ENCODE measurements at regions not wholly inside any gene's neighbourhood (a gene's known extent, or its start where the extent isn't known, plus 50 kb on each side); places are given as distances from the start of the nearest gene placed in this dataset.
"Not testable (repeated sequence)": the region's sequence is repeated elsewhere in the genome, so short reads cannot be mapped to it uniquely, and the experiment has no call there.

DNA sequence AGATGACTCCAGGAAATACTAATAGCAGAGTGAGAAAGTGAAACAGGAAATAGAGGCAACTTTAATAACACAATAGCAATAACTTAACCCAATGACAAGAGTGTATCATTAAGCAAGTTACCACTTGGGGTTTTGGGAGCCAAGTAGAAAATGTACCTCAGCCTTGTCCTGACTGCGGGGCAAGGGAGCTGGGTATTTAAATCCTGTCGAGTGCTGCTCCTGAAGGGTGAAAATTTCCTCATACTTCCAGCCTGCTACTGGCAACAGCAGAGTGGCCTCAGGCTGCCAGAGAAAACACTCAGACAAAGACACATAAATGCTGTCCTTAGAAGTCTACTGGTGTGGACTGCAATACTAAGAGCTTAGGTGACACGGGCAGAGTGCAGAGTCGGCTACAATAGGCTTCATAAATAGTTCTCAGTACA, 112.5 kb upstream of the EMB start:
- H3K4me3 ChIP-seq (replicated peaks; ENCODE audit: low read depth, low read length) = no peak overlapping the region
- no peak for DNase-seq (ENCODE audit: extremely low read depth, low read depth)
- no peak for TF ChIP-seq CTCF (IDR thresholded peaks at IDR 0.05; ENCODE audit: low read depth, low read length, missing control alignments)

DNA sequence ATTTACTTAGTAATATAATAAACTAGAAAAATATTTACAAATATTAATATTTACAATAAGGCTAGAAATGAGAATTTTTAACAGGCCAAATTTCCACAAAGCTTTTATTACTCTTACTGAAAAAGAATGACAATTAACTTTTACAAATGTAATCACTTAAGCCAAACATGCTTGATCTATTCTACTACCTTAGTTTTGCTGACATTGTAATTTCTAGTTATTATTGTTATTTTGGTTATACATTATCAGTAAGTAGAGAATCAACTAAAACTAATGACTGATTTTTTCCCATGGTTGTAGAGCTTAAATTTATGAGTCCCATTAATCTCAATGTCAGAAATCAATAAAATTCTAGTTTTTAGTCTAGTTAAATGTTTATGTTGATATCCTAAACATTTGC, 107.8 kb upstream of the PARP8 start:
- DNase-seq (ENCODE audit: extremely low read depth, low read depth); H3K4me3 ChIP-seq (replicated peaks; ENCODE audit: low read depth, low read length): not testable (repeated sequence)

DNA sequence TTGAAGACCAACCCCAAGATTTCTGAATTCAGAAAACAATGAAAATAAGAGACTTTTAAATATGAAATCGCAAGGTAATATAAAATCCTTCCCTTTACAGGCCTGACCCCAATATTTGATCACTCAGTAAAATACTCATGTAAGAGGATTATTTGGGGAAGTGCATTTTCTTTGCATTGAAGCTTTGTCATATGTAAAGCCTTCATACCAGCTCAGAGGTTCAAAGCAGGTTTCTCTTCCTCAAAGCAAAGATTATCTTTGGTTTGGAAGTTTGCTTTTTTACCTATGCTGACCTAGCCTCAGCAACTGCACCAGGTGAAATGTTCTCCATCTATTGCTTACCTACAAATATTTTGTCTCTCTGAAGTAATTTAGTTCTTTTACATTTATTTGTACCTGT, 106.5 kb upstream of the PARP8 start:
- no peak for TF ChIP-seq CTCF (IDR thresholded peaks at IDR 0.05; ENCODE audit: low read depth, low read length, missing control alignments)
- H3K4me3 ChIP-seq (replicated peaks; ENCODE audit: low read depth, low read length) = no peak overlapping the region
- DNase-seq (ENCODE audit: extremely low read depth, low read depth) = no peak

- no peak for DNase-seq (ENCODE audit: extremely low read depth, low read depth)
Observed at GRCh38 chr5:50562694-50563093, 103.7 kb upstream of the PARP8 start.

DNA sequence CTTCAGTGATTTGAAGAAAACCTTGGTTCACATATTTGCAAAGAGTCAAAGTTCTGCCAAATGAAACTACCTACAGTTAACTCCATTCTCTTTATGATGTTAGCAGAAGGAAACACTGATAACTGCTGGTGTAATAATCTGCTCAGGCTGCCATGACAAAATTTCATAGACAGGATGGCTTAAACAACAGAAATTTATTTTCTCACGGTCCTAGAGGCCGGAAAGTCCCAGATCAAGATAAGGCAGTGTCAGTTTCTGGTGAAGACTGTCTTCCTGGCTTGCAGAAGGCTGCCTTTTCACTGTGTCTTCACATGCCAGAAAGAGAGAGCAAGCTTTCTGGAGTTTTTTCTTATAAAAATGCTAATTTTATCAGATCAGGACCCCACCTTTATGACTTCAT, 102.4 kb upstream of the PARP8 start:
- TF ChIP-seq CTCF (IDR thresholded peaks at IDR 0.05; ENCODE audit: low read depth, low read length, missing control alignments) = no peak
- no peak overlapping the region for H3K4me3 ChIP-seq (replicated peaks; ENCODE audit: low read depth, low read length)
- DNase-seq (ENCODE audit: extremely low read depth, low read depth) = no peak

More at GRCh38 chr5:50562694-50563093, 103.7 kb upstream of the PARP8 start:
- TF ChIP-seq CTCF (IDR thresholded peaks at IDR 0.05; ENCODE audit: low read depth, low read length, missing control alignments) = no peak
- no peak overlapping the region for H3K4me3 ChIP-seq (replicated peaks; ENCODE audit: low read depth, low read length)

DNA sequence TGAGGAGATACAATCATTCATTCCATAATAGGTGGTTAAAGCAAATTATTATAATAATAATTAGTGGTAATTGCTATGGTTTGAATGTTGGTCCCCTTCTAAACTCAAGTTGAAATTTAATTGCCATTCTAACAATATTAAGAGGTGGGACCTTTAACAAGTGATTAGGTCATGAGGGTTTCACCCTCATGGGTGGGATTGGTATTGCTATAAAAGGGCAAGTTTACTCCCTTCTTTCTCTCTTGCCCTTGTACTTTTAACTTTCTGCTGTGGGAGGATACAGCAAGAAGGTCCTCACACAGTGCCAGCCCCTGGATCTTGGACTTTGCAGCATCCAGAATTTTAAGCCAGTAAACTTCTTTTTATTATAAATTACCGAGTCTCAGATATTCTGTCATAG, 101.9 kb upstream of the PARP8 start:
- DNase-seq (ENCODE audit: extremely low read depth, low read depth) = no peak
- TF ChIP-seq CTCF (IDR thresholded peaks at IDR 0.05; ENCODE audit: low read depth, low read length, missing control alignments) = no peak
- H3K4me3 ChIP-seq (replicated peaks; ENCODE audit: low read depth, low read length) = no peak overlapping the region

DNA sequence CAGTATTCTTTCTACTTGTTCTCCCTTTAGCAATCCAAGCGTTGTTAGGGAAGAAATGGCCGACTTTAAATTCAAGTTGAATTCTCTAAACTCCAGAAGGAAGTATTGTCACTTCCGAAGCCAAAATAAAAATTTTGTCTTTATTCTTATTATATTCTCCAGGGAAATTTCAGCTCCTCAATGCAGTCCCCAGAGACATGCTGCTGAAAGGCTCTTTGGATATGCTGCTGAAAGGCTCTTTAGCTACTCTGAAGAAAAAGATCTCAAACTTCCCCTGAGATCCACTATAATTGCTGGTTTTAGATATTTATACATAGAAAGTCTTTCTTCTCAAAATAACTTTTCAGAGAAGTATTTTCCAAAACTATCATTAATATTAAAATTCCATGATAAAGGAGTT, 92.3 kb upstream of the PARP8 start:
- no peak for TF ChIP-seq CTCF (IDR thresholded peaks at IDR 0.05; ENCODE audit: low read depth, low read length, missing control alignments)
- DNase-seq (ENCODE audit: extremely low read depth, low read depth) = no peak
- H3K4me3 ChIP-seq (replicated peaks; ENCODE audit: low read depth, low read length) = no peak overlapping the region

Data from HFF-Myc (cell line).